ENCODE measurements at regions not wholly inside any gene's neighbourhood (a gene's known extent, or its start where the extent isn't known, plus 50 kb on each side); places are given as distances from the start of the nearest gene placed in this dataset.

GRCh38 chr6:44062771-44063560 is 64.3 kb downstream of the MRPL14 start:
- DNase-seq (ENCODE audit: low read depth in 3 of 3, low spot score in 2 of 3): no peak

GRCh38 chr6:44062105-44062770 is 65.0 kb downstream of the MRPL14 start:
- no peak for DNase-seq (ENCODE audit: low read depth in 3 of 3, low spot score in 2 of 3)

GRCh38 chr6:44061375-44062104 is 65.7 kb downstream of the MRPL14 start:
- no peak for DNase-seq (ENCODE audit: low read depth in 3 of 3, low spot score in 2 of 3)

GRCh38 chr6:44060612-44061374 is 66.5 kb downstream of the MRPL14 start:
- DNase-seq (ENCODE audit: low read depth in 3 of 3, low spot score in 2 of 3): no peak

- no peak for DNase-seq (ENCODE audit: low read depth in 3 of 3, low spot score in 2 of 3)
These were observed 67.6 kb downstream of the MRPL14 start for GRCh38 chr6:44059359-44060346.

- DNase-seq (ENCODE audit: low read depth in 3 of 3, low spot score in 2 of 3): no peak
These were observed 68.5 kb downstream of the MRPL14 start for GRCh38 chr6:44058617-44059358.

GRCh38 chr6:44057931-44058616 is 69.2 kb downstream of the MRPL14 start:
- no peak for DNase-seq (ENCODE audit: low read depth in 3 of 3, low spot score in 2 of 3)

- DNase-seq (ENCODE audit: low read depth in 3 of 3, low spot score in 2 of 3): no peak
These were observed 69.9 kb downstream of the MRPL14 start for GRCh38 chr6:44057238-44057930.

- DNase-seq (ENCODE audit: low read depth in 3 of 3, low spot score in 2 of 3): no peak
These were observed 70.6 kb downstream of the MRPL14 start for GRCh38 chr6:44056392-44057237.

- DNase-seq (ENCODE audit: low read depth in 3 of 3, low spot score in 2 of 3): no peak
These were observed 72.3 kb downstream of the MRPL14 start for GRCh38 chr6:44054721-44055559.

- DNase-seq (ENCODE audit: low read depth in 3 of 3, low spot score in 2 of 3): no peak
These were observed 73.3 kb downstream of the MRPL14 start for GRCh38 chr6:44053760-44054556.

GRCh38 chr6:44053106-44053756 is 74.0 kb downstream of the MRPL14 start:
- no peak for DNase-seq (ENCODE audit: low read depth in 3 of 3, low spot score in 2 of 3)

- DNase-seq (ENCODE audit: low read depth in 3 of 3, low spot score in 2 of 3): no peak
These were observed 74.7 kb downstream of the MRPL14 start for GRCh38 chr6:44052419-44053023.

GRCh38 chr6:44051515-44051914 is 75.7 kb downstream of the MRPL14 start:
- DNase-seq (ENCODE audit: low read depth in 3 of 3, low spot score in 2 of 3): no peak

Measured in right renal cortex interstitium (tissue), 3 donors.